ENCODE measurements at regions not wholly inside any gene's neighbourhood (a gene's known extent, or its start where the extent isn't known, plus 50 kb on each side); places are given as distances from the start of the nearest gene placed in this dataset.

- DNase-seq (ENCODE audit: low spot score) = no peak
Measured at GRCh38 chr2:4579977-4580376, 876.6 kb downstream of the DCDC2C start.

- no peak for DNase-seq (ENCODE audit: low spot score)
Measured at GRCh38 chr2:4585057-4585635, 881.8 kb downstream of the DCDC2C start.

GRCh38 chr2:4588606-4589005, 885.2 kb downstream of the DCDC2C start:
- DNase-seq (ENCODE audit: low spot score) = no peak

- DNase-seq (ENCODE audit: low spot score) = no peak
Measured at GRCh38 chr2:4591261-4591660, 887.9 kb downstream of the DCDC2C start.

- no peak for DNase-seq (ENCODE audit: low spot score)
Measured at GRCh38 chr2:4597400-4597799, 894.0 kb downstream of the DCDC2C start.

GRCh38 chr2:4604767-4605166, 901.4 kb downstream of the DCDC2C start:
- DNase-seq (ENCODE audit: low spot score) = no peak

GRCh38 chr2:4618141-4618540, 914.8 kb downstream of the DCDC2C start:
- DNase-seq (ENCODE audit: low spot score) = no peak

- no peak for DNase-seq (ENCODE audit: low spot score)
Measured at GRCh38 chr2:4618630-4619228, 915.4 kb downstream of the DCDC2C start.

GRCh38 chr2:4628998-4629501, 925.7 kb downstream of the DCDC2C start:
- no peak for DNase-seq (ENCODE audit: low spot score)

GRCh38 chr2:4635289-4635688, 931.9 kb downstream of the DCDC2C start:
- no peak for DNase-seq (ENCODE audit: low spot score)

- DNase-seq (ENCODE audit: low spot score) = no peak
Measured at GRCh38 chr2:4653991-4654390, 950.6 kb downstream of the DCDC2C start.

- DNase-seq (ENCODE audit: low spot score) = no peak
Measured at GRCh38 chr2:4656326-4656725, 953.0 kb downstream of the DCDC2C start.

GRCh38 chr2:4662161-4662779, 958.9 kb downstream of the DCDC2C start:
- no peak for DNase-seq (ENCODE audit: low spot score)

- DNase-seq (ENCODE audit: low spot score) = no peak
Measured at GRCh38 chr2:4668381-4668780, 965.0 kb downstream of the DCDC2C start.

GRCh38 chr2:4670331-4670730, 967.0 kb downstream of the DCDC2C start:
- no peak for DNase-seq (ENCODE audit: low spot score)

GRCh38 chr2:4673025-4673489, 969.7 kb downstream of the DCDC2C start:
- peak; percentile 12 for DNase-seq (ENCODE audit: low spot score)

GRCh38 chr2:4674007-4674406, 970.6 kb downstream of the DCDC2C start:
- no peak for DNase-seq (ENCODE audit: low spot score)

GRCh38 chr2:4675295-4675694, 971.9 kb downstream of the DCDC2C start:
- no peak for DNase-seq (ENCODE audit: low spot score)

- no peak for DNase-seq (ENCODE audit: low spot score)
Measured at GRCh38 chr2:4678927-4679326, 975.6 kb downstream of the DCDC2C start.

- DNase-seq (ENCODE audit: low spot score) = no peak
Measured at GRCh38 chr2:4679391-4679790, 976.0 kb downstream of the DCDC2C start.

- DNase-seq (ENCODE audit: low spot score) = no peak
Measured at GRCh38 chr2:4684921-4685320, 981.5 kb downstream of the DCDC2C start.

GRCh38 chr2:4690913-4691312, 987.5 kb downstream of the DCDC2C start:
- DNase-seq (ENCODE audit: low spot score) = no peak

GRCh38 chr2:4693266-4693665, 989.9 kb downstream of the DCDC2C start:
- DNase-seq (ENCODE audit: low spot score) = no peak
